Loucy (cell line): ENCODE measurements at regions not wholly inside any gene's neighbourhood (a gene's known extent, or its start where the extent isn't known, plus 50 kb on each side); places are given as distances from the start of the nearest gene placed in this dataset.

Source experiments
- H2AFZ ChIP-seq: fragments of 200-600 bp; sonication (generic); 2 replicates; pipeline ENCODE4 v1.6.0; 2016; ENCODE audit warnings: antibody characterized with exemption, mild to moderate bottlenecking, low read length, moderate library complexity
- H3F3A ChIP-seq: fragments of 200-600 bp; 2 replicates; pipeline ENCODE4 v1.6.0; 2016; ENCODE audit warnings: antibody characterized with exemption, low read depth, mild to moderate bottlenecking
- H3K27me3 ChIP-seq: fragments of 200-600 bp; sonication (generic); 2 replicates; pipeline ENCODE4 v1.6.1; 2014; ENCODE audit warnings: low read length, mild to moderate bottlenecking; ENCODE audit not compliant: insufficient read depth, poor library complexity, severe bottlenecking
- H3K36me3 ChIP-seq: fragments of 200-600 bp; sonication (generic); 2 replicates; pipeline ENCODE4 v1.6.1; 2016; ENCODE audit warnings: low read length; ENCODE audit not compliant: insufficient read depth
- H3K4me1 ChIP-seq: fragments of 200-600 bp; sonication (generic); 2 replicates; pipeline ENCODE4 v1.5.1; 2014; ENCODE audit warnings: low read length, mild to moderate bottlenecking; ENCODE audit not compliant: insufficient read depth, poor library complexity, severe bottlenecking
- H3K4me2 ChIP-seq: fragments of 200-600 bp; sonication (generic); 2 replicates; pipeline ENCODE4 v1.6.0; 2014; ENCODE audit warnings: antibody characterized with exemption, low read length, low read depth, mild to moderate bottlenecking; ENCODE audit not compliant: poor library complexity, severe bottlenecking
- H3K4me3 ChIP-seq: fragments of 200-600 bp; sonication (generic); 2 replicates; pipeline ENCODE4 v1.5.1; 2014; ENCODE audit warnings: low read length, mild to moderate bottlenecking, mixed read lengths; ENCODE audit not compliant: poor library complexity, severe bottlenecking
- H3K79me2 ChIP-seq: fragments of 200-600 bp; sonication (generic); 2 replicates; pipeline ENCODE4 v1.6.1; 2014; ENCODE audit warnings: low read length; ENCODE audit not compliant: insufficient read depth
- H3K9ac ChIP-seq: fragments of 200-600 bp; sonication (generic); 2 replicates; pipeline ENCODE4 v1.6.0; 2014; ENCODE audit warnings: mild to moderate bottlenecking, low read depth, low read length, moderate library complexity; ENCODE audit not compliant: poor library complexity, severe bottlenecking
- H3K9me2 ChIP-seq: fragments of 200-600 bp; sonication (generic); replicated peaks from 2 replicates; pipeline ENCODE4 v1.6.1; 2016; ENCODE audit warnings: low read depth, low read length, mixed read lengths
- H3K9me3 ChIP-seq: fragments of 200-600 bp; sonication (generic); 2 replicates; pipeline ENCODE4 v1.6.1; 2014; ENCODE audit warnings: mild to moderate bottlenecking, antibody characterized with exemption, low read length, low read depth; ENCODE audit not compliant: insufficient read depth
- H4K20me1 ChIP-seq: fragments of 200-600 bp; sonication (generic); 2 replicates; pipeline ENCODE4 v1.6.0; 2014; ENCODE audit warnings: antibody characterized with exemption, low read length, mild to moderate bottlenecking; ENCODE audit not compliant: insufficient read depth, poor library complexity, severe bottlenecking
- EZH2phosphoT487 ChIP-seq: fragments of 200-600 bp; IDR thresholded peaks from 2 replicates; pipeline ENCODE4 v1.6.1; 2018; ENCODE audit warnings: antibody characterized with exemption, mild to moderate bottlenecking, moderate library complexity, borderline replicate concordance
- TF ChIP-seq, protein P1 (sequence below): fragments of 200-600 bp; sonication (generic); conservative IDR thresholded peaks from 2 replicates; pipeline ENCODE4 v1.5.1; 2014; ENCODE audit warnings: mild to moderate bottlenecking, antibody characterized with exemption, low read length

DNA sequence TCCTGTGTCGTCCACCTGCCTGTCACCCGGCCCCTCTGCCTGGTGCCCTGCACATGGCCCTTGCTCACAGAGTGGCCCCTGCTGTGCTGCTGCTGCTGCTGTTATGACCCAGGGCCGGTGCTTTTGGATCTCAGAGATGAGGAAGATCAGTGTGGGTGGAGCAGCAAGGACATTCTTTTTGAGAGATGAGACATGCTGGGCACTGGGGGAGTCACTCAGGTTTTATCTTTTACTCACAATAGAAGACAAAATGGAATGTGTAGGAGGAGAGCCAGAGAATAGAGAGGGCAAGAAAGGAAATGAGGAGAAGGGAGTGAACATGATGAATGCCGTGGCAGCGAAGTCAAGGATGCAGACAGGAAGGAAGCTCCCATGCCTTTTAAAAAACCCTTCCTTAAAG lies 611.5 kb upstream of the DPP6 start:
- no peaks in the 10 kb centered on the region for H4K20me1 ChIP-seq
- H3K4me2 ChIP-seq = no peak overlapping the region
- H2AFZ ChIP-seq = no peak overlapping the region
- no peak overlapping the region for H3K4me3 ChIP-seq
- no peaks in the 10 kb centered on the region for H3K27me3 ChIP-seq
- H3K79me2 ChIP-seq = no peaks in the 10 kb centered on the region
- no peaks in the 10 kb centered on the region for H3K4me1 ChIP-seq
- no peak overlapping the region for H3K9ac ChIP-seq
- H3F3A ChIP-seq = no peaks in the 10 kb centered on the region
- H3K9me3 ChIP-seq = peaks cover 10% of the 10 kb centered on the region; the same call in 1 of the 2 replicates
- H3K9me2 ChIP-seq = no peaks in the 10 kb centered on the region
- no peaks in the 10 kb centered on the region for H3K36me3 ChIP-seq
- TF ChIP-seq EZH2phosphoT487 = no peak
- TF ChIP-seq, protein P1, sequence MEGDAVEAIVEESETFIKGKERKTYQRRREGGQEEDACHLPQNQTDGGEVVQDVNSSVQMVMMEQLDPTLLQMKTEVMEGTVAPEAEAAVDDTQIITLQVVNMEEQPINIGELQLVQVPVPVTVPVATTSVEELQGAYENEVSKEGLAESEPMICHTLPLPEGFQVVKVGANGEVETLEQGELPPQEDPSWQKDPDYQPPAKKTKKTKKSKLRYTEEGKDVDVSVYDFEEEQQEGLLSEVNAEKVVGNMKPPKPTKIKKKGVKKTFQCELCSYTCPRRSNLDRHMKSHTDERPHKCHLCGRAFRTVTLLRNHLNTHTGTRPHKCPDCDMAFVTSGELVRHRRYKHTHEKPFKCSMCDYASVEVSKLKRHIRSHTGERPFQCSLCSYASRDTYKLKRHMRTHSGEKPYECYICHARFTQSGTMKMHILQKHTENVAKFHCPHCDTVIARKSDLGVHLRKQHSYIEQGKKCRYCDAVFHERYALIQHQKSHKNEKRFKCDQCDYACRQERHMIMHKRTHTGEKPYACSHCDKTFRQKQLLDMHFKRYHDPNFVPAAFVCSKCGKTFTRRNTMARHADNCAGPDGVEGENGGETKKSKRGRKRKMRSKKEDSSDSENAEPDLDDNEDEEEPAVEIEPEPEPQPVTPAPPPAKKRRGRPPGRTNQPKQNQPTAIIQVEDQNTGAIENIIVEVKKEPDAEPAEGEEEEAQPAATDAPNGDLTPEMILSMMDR = no peak

DNA sequence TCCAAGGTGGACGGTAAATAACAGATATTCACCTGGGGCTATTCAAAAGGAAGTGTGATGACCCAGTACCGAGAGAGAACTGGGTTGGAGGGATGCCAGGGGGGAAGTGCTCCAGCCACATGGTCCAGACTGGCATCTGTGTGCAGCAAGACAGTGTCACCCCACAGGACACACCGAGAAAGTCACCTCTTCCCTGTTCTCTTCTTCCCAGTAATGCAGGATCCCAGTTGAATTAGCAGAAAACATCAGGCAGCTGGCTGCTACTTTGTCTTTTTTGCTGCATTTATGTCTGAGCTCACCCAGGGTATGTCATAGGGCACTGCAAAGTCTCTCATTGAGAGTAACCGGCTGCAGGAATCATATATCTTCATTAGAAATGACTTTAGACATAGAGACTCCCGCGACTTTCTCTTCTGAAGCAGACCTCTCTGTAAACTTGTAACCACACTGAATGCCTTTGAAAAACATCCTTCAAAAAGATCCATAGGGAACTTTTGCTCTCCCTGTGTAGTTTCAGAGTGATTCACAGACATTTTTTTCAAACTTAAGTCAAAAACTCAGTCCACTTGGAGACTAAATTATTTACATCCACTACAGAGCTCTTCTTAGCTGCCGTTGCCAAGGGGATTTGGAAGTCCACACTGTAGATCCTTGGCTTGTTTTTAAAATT lies 609.0 kb upstream of the DPP6 start:
- Histone ChIP-seq H3K4me3 (no peak overlapping the region), H3K36me3 (no peaks in the 10 kb centered on the region), H3F3A (no peaks in the 10 kb centered on the region), H4K20me1 (no peaks in the 10 kb centered on the region), H3K79me2 (no peaks in the 10 kb centered on the region), H3K27me3 (no peaks in the 10 kb centered on the region), H3K4me1 (no peaks in the 10 kb centered on the region), H3K4me2 (no peak overlapping the region), H2AFZ (no peak overlapping the region), H3K9me2 (no peaks in the 10 kb centered on the region), H3K9me3 (peaks cover 10% of the 10 kb centered on the region; the same call in 1 of the 2 replicates), H3K9ac (no peak overlapping the region)
- no peak for TF ChIP-seq EZH2phosphoT487
- TF ChIP-seq, protein P1 = no peak

DNA sequence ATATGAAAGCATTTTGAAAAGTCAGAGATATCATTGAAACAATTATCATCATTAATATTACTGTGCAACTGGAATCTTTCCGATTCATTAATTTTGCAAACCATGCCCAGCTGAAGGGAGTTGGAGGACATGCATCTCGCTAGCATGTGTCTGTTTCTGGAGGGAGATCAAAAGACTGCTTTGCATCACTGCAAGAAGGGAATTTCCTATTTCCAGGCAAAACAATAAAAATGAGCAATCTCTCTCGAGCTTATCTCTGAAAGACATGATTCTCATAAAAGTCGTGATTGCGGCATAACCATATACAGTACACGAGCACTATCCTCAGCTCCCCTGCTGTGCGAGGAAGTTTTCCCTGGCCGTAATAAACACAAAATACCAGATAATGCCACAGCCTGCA lies 607.6 kb upstream of the DPP6 start:
- Histone ChIP-seq H4K20me1 (no peaks in the 10 kb centered on the region), H3K4me1 (no peaks in the 10 kb centered on the region), H3K9ac (no peak overlapping the region), H3K36me3 (no peaks in the 10 kb centered on the region), H3K4me3 (no peak overlapping the region), H3K9me2 (no peaks in the 10 kb centered on the region), H3K4me2 (no peak overlapping the region), H3K79me2 (no peaks in the 10 kb centered on the region), H3K9me3 (peaks cover 9% of the 10 kb centered on the region; the same call in 1 of the 2 replicates), H2AFZ (no peak overlapping the region), H3K27me3 (no peaks in the 10 kb centered on the region), H3F3A (no peaks in the 10 kb centered on the region)
- TF ChIP-seq EZH2phosphoT487 = no peak
- TF ChIP-seq, protein P1 = no peak
